ENCODE measurements at regions not wholly inside any gene's neighbourhood (a gene's known extent, or its start where the extent isn't known, plus 50 kb on each side); places are given as distances from the start of the nearest gene placed in this dataset.

DNA sequence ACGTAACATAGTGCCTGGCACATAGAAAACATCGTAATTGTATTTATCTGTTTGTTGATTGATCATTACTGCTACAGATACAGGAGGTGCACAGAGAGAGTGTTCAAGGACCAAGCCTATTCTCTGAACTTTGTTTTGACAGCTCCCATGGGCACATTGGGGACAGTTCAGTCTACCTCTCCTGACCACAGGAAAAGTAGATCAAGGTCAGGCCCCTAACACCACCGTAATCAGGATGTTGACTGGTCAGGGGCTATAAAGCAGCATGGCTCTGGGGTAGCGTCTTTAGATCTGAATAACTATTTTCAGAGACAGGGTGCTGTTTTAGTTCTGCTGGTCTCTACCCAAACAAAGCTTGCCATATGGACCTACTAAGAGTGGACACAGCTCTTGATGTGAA lies 223.1 kb upstream of the IRF2BP2 start (continued):
- TF ChIP-seq ZKSCAN1 (IDR thresholded peaks at IDR 0.05; ENCODE audit: low read length) (peak; percentile 31; the same call in 1 of the 2 replicates), SMAD3 (CRISPR knock-in tag; IDR thresholded peaks at IDR 0.05) (no peak), DPF2 (CRISPR knock-in tag; IDR thresholded peaks at IDR 0.05; ENCODE audit: borderline replicate concordance, low read depth) (no peak), FOXO1 (CRISPR knock-in tag; IDR thresholded peaks at IDR 0.05) (peak; percentile 28; the same call in 1 of the 2 replicates), PAXIP1 (CRISPR knock-in tag; conservative IDR thresholded peaks at IDR 0.05) (peak; percentile 74), RBM39 (IDR thresholded peaks at IDR 0.05; ENCODE audit: low read depth, low read length, poor library complexity, severe bottlenecking) (no peak), AGO1 (IDR thresholded peaks at IDR 0.05; ENCODE audit: low read depth, low read length, poor library complexity, severe bottlenecking) (no peak), SPEN (CRISPR knock-in tag; IDR thresholded peaks at IDR 0.05; ENCODE audit: low read depth) (peak; percentile 25; the same call in 1 of the 2 replicates), SMC3 (IDR thresholded peaks at IDR 0.05; ENCODE audit: low read length) (no peak), JUND (CRISPR knock-in tag; IDR thresholded peaks at IDR 0.05) (no peak), ZNF143 (CRISPR knock-in tag; IDR thresholded peaks at IDR 0.05) (no peak), NKX3-1 (CRISPR knock-in tag; IDR thresholded peaks at IDR 0.05) (no peak), RXRB (CRISPR knock-in tag; IDR thresholded peaks at IDR 0.05; ENCODE audit: borderline replicate concordance) (peak; percentile 55; the same call in 1 of the 2 replicates), ARNT2 (CRISPR knock-in tag; IDR thresholded peaks at IDR 0.05; ENCODE audit: low read depth) (no peak), NR2F2 (IDR thresholded peaks at IDR 0.05; ENCODE audit: borderline replicate concordance, low read depth) (no peak), HOXD1 (CRISPR knock-in tag; IDR thresholded peaks at IDR 0.05) (no peak), ZNF772 (CRISPR knock-in tag; IDR thresholded peaks at IDR 0.05) (no peak), FOXA3 (CRISPR knock-in tag; IDR thresholded peaks at IDR 0.05) (peak; percentile 13; the same call in 1 of the 2 replicates)
- TF ChIP-seq, protein P1, sequence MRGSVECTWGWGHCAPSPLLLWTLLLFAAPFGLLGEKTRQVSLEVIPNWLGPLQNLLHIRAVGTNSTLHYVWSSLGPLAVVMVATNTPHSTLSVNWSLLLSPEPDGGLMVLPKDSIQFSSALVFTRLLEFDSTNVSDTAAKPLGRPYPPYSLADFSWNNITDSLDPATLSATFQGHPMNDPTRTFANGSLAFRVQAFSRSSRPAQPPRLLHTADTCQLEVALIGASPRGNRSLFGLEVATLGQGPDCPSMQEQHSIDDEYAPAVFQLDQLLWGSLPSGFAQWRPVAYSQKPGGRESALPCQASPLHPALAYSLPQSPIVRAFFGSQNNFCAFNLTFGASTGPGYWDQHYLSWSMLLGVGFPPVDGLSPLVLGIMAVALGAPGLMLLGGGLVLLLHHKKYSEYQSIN (CRISPR knock-in tag; IDR thresholded peaks at IDR 0.05; ENCODE audit: borderline replicate concordance), result no peak
- TF ChIP-seq, protein P2, sequence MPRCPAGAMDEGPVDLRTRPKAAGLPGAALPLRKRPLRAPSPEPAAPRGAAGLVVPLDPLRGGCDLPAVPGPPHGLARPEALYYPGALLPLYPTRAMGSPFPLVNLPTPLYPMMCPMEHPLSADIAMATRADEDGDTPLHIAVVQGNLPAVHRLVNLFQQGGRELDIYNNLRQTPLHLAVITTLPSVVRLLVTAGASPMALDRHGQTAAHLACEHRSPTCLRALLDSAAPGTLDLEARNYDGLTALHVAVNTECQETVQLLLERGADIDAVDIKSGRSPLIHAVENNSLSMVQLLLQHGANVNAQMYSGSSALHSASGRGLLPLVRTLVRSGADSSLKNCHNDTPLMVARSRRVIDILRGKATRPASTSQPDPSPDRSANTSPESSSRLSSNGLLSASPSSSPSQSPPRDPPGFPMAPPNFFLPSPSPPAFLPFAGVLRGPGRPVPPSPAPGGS (CRISPR knock-in tag; IDR thresholded peaks at IDR 0.05), result no peak
- TF ChIP-seq, protein P3, sequence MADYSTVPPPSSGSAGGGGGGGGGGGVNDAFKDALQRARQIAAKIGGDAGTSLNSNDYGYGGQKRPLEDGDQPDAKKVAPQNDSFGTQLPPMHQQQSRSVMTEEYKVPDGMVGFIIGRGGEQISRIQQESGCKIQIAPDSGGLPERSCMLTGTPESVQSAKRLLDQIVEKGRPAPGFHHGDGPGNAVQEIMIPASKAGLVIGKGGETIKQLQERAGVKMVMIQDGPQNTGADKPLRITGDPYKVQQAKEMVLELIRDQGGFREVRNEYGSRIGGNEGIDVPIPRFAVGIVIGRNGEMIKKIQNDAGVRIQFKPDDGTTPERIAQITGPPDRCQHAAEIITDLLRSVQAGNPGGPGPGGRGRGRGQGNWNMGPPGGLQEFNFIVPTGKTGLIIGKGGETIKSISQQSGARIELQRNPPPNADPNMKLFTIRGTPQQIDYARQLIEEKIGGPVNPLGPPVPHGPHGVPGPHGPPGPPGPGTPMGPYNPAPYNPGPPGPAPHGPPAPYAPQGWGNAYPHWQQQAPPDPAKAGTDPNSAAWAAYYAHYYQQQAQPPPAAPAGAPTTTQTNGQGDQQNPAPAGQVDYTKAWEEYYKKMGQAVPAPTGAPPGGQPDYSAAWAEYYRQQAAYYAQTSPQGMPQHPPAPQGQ (CRISPR knock-in tag; IDR thresholded peaks at IDR 0.05; ENCODE audit: borderline replicate concordance), result no peak
- TF ChIP-seq, protein P4, sequence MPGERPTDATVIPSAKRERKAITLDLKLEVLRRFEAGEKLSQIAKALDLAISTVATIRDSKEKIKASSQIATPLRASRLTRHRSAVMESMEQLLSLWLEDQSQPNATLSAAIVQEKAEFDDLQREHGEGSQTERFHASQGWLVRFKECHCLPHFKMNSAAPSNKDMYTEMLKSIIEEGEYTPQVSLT (CRISPR knock-in tag; IDR thresholded peaks at IDR 0.05; ENCODE audit: borderline replicate concordance, low read depth), result no peak
